Liver (tissue), 8 donors: ENCODE measurements at regions not wholly inside any gene's neighbourhood (a gene's known extent, or its start where the extent isn't known, plus 50 kb on each side); places are given as distances from the start of the nearest gene placed in this dataset.
"Not testable (repeated sequence)": the region's sequence is repeated elsewhere in the genome, so short reads cannot be mapped to it uniquely, and the experiment has no call there.

ENCODE experiments used
- DNase-seq: peaks from one replicate; pipeline ENCODE4 v3.0.0-alpha.2; 2017; ENCODE audit warnings: low spot score
- H3K27ac ChIP-seq, 2 donors: one replicate each; pipeline ENCODE4 v1.7.0; 2013; ENCODE audit warnings: inconsistent platforms in 2 of 2, low read length in 2 of 2, control low read depth in 1 of 2, low read depth in 1 of 2, mild to moderate bottlenecking in 1 of 2
- H3K27me3 ChIP-seq, 4 donors: one replicate each; pipeline versions ENCODE4 v1.6.1 to v1.7.0; 2013; ENCODE audit warnings: low read length in 3 of 4, inconsistent platforms in 1 of 4, mild to moderate bottlenecking in 1 of 4, moderate library complexity in 1 of 4; ENCODE audit not compliant: control insufficient read depth in 4 of 4, insufficient read depth in 4 of 4
- H3K36me3 ChIP-seq, 4 donors: one replicate each; pipeline versions ENCODE4 v1.6.1 to v1.7.0; 2013; ENCODE audit warnings: low read length in 3 of 4, mild to moderate bottlenecking in 3 of 4, low read depth in 1 of 4, moderate library complexity in 1 of 4; ENCODE audit not compliant: control insufficient read depth in 4 of 4, insufficient read depth in 3 of 4
- H3K4me1 ChIP-seq, 4 donors: one replicate each; pipeline versions ENCODE4 v1.6.1 to v1.7.0; 2013; ENCODE audit warnings: low read length in 3 of 4, mild to moderate bottlenecking in 3 of 4, moderate library complexity in 1 of 4; ENCODE audit not compliant: control insufficient read depth in 4 of 4, insufficient read depth in 4 of 4
- H3K4me3 ChIP-seq, 3 donors: one replicate each; pipeline versions ENCODE4 v1.6.1 to v1.7.0; 2013; ENCODE audit warnings: low read length in 3 of 3, control low read depth in 1 of 3, low read depth in 1 of 3, mild to moderate bottlenecking in 1 of 3
- H3K9ac ChIP-seq, 2 donors: one replicate each; pipeline ENCODE4 v1.7.0; 2013; ENCODE audit warnings: low read length in 2 of 2, mild to moderate bottlenecking in 2 of 2, moderate library complexity in 2 of 2, control low read depth in 1 of 2, low read depth in 1 of 2
- H3K9me3 ChIP-seq, 4 donors: one replicate each; pipeline versions ENCODE4 v1.6.1 to v1.7.0; 2013; ENCODE audit warnings: low read length in 3 of 4; ENCODE audit not compliant: control insufficient read depth in 4 of 4
- CTCF ChIP-seq: fragments of 150-350 bp; IDR thresholded peaks from 2 replicates; pipeline ENCODE4 v1.5.1; 2017; ENCODE audit warnings: improper control_type of control experiment, low read depth, low read length; ENCODE audit not compliant: missing input control
- EGR1 ChIP-seq, 2 donors: IDR thresholded peaks; 2 replicates each; pipeline ENCODE4 v1.6.1; 2016 to 2018; ENCODE audit warnings: antibody characterized with exemption in 2 of 2, low read depth in 2 of 2
- HNF4A ChIP-seq, 2 donors: conservative IDR thresholded peaks; 2 replicates each; pipeline ENCODE4 v1.6.1; 2016; ENCODE audit warnings: antibody characterized with exemption in 2 of 2, mild to moderate bottlenecking in 2 of 2
- HNF4G ChIP-seq: IDR thresholded peaks from 2 replicates; pipeline ENCODE4 v1.6.1; 2016; ENCODE audit warnings: antibody characterized with exemption
- NR2F2 ChIP-seq: IDR thresholded peaks from 2 replicates; pipeline ENCODE4 v1.6.1; 2016; ENCODE audit warnings: antibody characterized with exemption
- RAD21 ChIP-seq, 2 donors: IDR thresholded peaks; 2 replicates each; pipeline ENCODE4 v1.6.1; 2016; ENCODE audit warnings: antibody characterized with exemption in 2 of 2, mild to moderate bottlenecking in 2 of 2
- SP1 ChIP-seq: IDR thresholded peaks from 2 replicates; pipeline ENCODE4 v1.6.1; 2018; ENCODE audit warnings: antibody characterized with exemption, mild to moderate bottlenecking
- YY1 ChIP-seq: IDR thresholded peaks from 2 replicates; pipeline ENCODE4 v1.6.1; 2016; ENCODE audit warnings: antibody characterized with exemption, mild to moderate bottlenecking
- WGBS: extraction: QIAGEN DNeasy Blood & Tissue Kit; methylation state at CpG from one replicate; pipeline ENCODE4 v1.1.7; 2013; 5-methylcytosine and 5-hydroxymethylcytosine counted together
- TF ChIP-seq, protein P1 (sequence below): IDR thresholded peaks from 2 replicates; pipeline ENCODE4 v1.6.1; 2016; ENCODE audit warnings: antibody characterized with exemption, mild to moderate bottlenecking
- TF ChIP-seq, protein P2 (sequence below): IDR thresholded peaks from 2 replicates; pipeline ENCODE4 v1.6.1; 2016; ENCODE audit warnings: antibody characterized with exemption
- TF ChIP-seq, protein P3 (sequence below): IDR thresholded peaks from 2 replicates; pipeline ENCODE4 v1.6.1; 2016; ENCODE audit warnings: antibody characterized with exemption
- donor health status: healthy.
- donor health status: healthy.
- donor health status: healthy.
- donor health status: healthy.
- donor health status: healthy.

DNA sequence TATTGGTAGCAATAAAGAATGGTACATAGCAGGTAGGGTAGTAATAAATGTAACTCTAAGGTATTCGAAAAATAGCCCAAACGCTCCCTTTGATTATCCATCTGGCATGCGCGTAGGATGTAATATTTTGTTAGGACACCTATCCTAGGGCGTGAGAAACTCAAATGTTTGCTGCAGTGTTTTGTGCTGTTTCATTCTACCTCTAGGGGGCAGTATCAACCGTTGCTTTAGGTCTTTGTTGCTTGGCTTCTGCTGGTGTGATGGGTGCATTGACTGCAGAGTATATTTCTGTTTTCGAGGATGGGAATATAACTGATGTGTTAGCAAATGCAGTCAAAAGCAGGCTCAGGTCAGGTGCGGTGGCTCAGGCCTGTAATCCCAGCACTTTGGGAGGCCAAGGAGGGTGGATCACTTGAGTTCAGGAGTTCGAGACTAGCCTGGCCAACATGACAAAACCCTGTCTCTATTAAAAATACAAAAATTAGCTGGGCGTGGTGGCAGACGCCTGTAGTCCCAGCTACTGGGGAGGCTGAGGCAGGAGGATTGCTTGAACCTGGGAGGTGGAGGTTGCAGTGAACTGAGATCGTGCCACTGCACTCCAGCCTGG lies 55.7 kb downstream of the KATNIP start:
- not testable (repeated sequence) for DNase-seq, H3K9ac ChIP-seq, H3K4me1 ChIP-seq, H3K27me3 ChIP-seq, H3K36me3 ChIP-seq, H3K27ac ChIP-seq, H3K9me3 ChIP-seq, H3K4me3 ChIP-seq
- peak; percentile 58 for TF ChIP-seq CTCF
- peak; percentile 75 to 77 for TF ChIP-seq RAD21 (IDR thresholded peaks at IDR 0.05)
- 70% methylated on average over 12 of the region's 12 CpGs for WGBS

- DNase-seq = no peak
- Histone ChIP-seq H3K27me3 (no peaks in the 10 kb centered on the region), H3K36me3 (no peaks in the 10 kb centered on the region), H3K4me1 (no peaks in the 10 kb centered on the region), H3K27ac (no peak overlapping the region), H3K4me3 (no peak overlapping the region), H3K9me3 (no peaks in the 10 kb centered on the region), H3K9ac (no peak overlapping the region)
- 92% methylated on average over 5 of the region's 5 CpGs for WGBS
- TF ChIP-seq HNF4G = no peak
- no peak for TF ChIP-seq YY1
- no peak for TF ChIP-seq SP1
- TF ChIP-seq EGR1 (IDR thresholded peaks at IDR 0.05; ENCODE audit: low read depth in 2 of 2) = no peak
- no peak for TF ChIP-seq HNF4A (conservative IDR thresholded peaks at IDR 0.05)
- TF ChIP-seq CTCF = no peak
- no peak for TF ChIP-seq NR2F2
- TF ChIP-seq, protein P1, sequence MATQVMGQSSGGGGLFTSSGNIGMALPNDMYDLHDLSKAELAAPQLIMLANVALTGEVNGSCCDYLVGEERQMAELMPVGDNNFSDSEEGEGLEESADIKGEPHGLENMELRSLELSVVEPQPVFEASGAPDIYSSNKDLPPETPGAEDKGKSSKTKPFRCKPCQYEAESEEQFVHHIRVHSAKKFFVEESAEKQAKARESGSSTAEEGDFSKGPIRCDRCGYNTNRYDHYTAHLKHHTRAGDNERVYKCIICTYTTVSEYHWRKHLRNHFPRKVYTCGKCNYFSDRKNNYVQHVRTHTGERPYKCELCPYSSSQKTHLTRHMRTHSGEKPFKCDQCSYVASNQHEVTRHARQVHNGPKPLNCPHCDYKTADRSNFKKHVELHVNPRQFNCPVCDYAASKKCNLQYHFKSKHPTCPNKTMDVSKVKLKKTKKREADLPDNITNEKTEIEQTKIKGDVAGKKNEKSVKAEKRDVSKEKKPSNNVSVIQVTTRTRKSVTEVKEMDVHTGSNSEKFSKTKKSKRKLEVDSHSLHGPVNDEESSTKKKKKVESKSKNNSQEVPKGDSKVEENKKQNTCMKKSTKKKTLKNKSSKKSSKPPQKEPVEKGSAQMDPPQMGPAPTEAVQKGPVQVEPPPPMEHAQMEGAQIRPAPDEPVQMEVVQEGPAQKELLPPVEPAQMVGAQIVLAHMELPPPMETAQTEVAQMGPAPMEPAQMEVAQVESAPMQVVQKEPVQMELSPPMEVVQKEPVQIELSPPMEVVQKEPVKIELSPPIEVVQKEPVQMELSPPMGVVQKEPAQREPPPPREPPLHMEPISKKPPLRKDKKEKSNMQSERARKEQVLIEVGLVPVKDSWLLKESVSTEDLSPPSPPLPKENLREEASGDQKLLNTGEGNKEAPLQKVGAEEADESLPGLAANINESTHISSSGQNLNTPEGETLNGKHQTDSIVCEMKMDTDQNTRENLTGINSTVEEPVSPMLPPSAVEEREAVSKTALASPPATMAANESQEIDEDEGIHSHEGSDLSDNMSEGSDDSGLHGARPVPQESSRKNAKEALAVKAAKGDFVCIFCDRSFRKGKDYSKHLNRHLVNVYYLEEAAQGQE = no peak
- TF ChIP-seq, protein P2, sequence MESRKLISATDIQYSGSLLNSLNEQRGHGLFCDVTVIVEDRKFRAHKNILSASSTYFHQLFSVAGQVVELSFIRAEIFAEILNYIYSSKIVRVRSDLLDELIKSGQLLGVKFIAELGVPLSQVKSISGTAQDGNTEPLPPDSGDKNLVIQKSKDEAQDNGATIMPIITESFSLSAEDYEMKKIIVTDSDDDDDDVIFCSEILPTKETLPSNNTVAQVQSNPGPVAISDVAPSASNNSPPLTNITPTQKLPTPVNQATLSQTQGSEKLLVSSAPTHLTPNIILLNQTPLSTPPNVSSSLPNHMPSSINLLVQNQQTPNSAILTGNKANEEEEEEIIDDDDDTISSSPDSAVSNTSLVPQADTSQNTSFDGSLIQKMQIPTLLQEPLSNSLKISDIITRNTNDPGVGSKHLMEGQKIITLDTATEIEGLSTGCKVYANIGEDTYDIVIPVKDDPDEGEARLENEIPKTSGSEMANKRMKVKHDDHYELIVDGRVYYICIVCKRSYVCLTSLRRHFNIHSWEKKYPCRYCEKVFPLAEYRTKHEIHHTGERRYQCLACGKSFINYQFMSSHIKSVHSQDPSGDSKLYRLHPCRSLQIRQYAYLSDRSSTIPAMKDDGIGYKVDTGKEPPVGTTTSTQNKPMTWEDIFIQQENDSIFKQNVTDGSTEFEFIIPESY = no peak
- TF ChIP-seq, protein P3, sequence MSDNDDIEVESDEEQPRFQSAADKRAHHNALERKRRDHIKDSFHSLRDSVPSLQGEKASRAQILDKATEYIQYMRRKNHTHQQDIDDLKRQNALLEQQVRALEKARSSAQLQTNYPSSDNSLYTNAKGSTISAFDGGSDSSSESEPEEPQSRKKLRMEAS = no peak
- TF ChIP-seq RAD21 (IDR thresholded peaks at IDR 0.05) = no peak
These were observed 61.4 kb downstream of the KATNIP start for GRCh38 chr16:27611340-27611739.
